GM12878 (cell line): ENCODE measurements at regions not wholly inside any gene's neighbourhood (a gene's known extent, or its start where the extent isn't known, plus 50 kb on each side); places are given as distances from the start of the nearest gene placed in this dataset.

Experiments
- BHLHE40 ChIP-seq, 2 experiments: fragments of 450-650 bp in 1 of 2; IDR thresholded peaks; 2 replicates each; pipeline ENCODE4 v1.6.1; 2011 to 2017; ENCODE audit warnings: low read depth in 2 of 2, borderline replicate concordance in 1 of 2, improper control_type of control experiment in 1 of 2, low read length in 1 of 2, mild to moderate bottlenecking in 1 of 2
- EP300 ChIP-seq, 2 experiments: fragments of 150-350 bp in 1 of 2; IDR thresholded peaks; 2 replicates each; pipeline ENCODE4 v1.6.1; 2011 to 2012; ENCODE audit warnings: low read depth in 2 of 2, low read length in 2 of 2, borderline replicate concordance in 1 of 2, improper control_type of control experiment in 1 of 2, inconsistent platforms in 1 of 2; ENCODE audit not compliant: control insufficient read depth in 1 of 2
- EZH2 ChIP-seq: IDR thresholded peaks from 2 replicates; pipeline ENCODE4 v1.6.1; 2012; ENCODE audit warnings: low read depth, mild to moderate bottlenecking, control low read depth, inconsistent platforms, low read length, borderline replicate concordance; ENCODE audit not compliant: control insufficient read depth
- RELA ChIP-seq: fragments of 450-650 bp; IDR thresholded peaks from 2 replicates; pipeline ENCODE4 v1.8.0; 2014; ENCODE audit warnings: borderline replicate concordance; ENCODE audit not compliant: partially characterized antibody
- TARDBP ChIP-seq: IDR thresholded peaks from 2 replicates; pipeline ENCODE4 v1.6.1; 2016; ENCODE audit warnings: borderline replicate concordance
- YY1 ChIP-seq: IDR thresholded peaks from 2 replicates; pipeline ENCODE4 v1.6.1; 2011; ENCODE audit warnings: low read depth, mild to moderate bottlenecking, low read length
- TF ChIP-seq, protein P1 (sequence below): fragments of 450-650 bp; IDR thresholded peaks from 2 replicates; pipeline ENCODE4 v1.6.1; 2017; ENCODE audit warnings: mild to moderate bottlenecking, moderate library complexity
- TF ChIP-seq, protein P2 (sequence below): IDR thresholded peaks from 2 replicates; pipeline ENCODE4 v1.6.1; 2011; ENCODE audit warnings: low read depth, low read length, improper control_type of control experiment, borderline replicate concordance
- TF ChIP-seq, protein P3 (sequence below): IDR thresholded peaks from 2 replicates; pipeline ENCODE4 v1.6.1; 2011; ENCODE audit warnings: low read depth, mild to moderate bottlenecking, low read length, moderate library complexity, borderline replicate concordance; ENCODE audit errors: extremely low read depth
- TF ChIP-seq, protein P4 (sequence below): fragments of 450-650 bp; IDR thresholded peaks from 2 replicates; pipeline ENCODE4 v1.6.1; 2014; ENCODE audit warnings: mild to moderate bottlenecking
- TF ChIP-seq, protein P5 (sequence below): IDR thresholded peaks from 2 replicates; pipeline ENCODE4 v1.6.1; 2011; ENCODE audit warnings: borderline replicate concordance, low read depth, mild to moderate bottlenecking, moderate library complexity, mixed read lengths, low read length; ENCODE audit not compliant: insufficient read depth; ENCODE audit errors: extremely low read length
- TF ChIP-seq, protein P6 (sequence below), 3 experiments: IDR thresholded peaks in 2 of 3; conservative IDR thresholded peaks in 1 of 3; 2 replicates each; pipeline ENCODE4 v1.5.1; 2011; ENCODE audit warnings: low read depth in 3 of 3, low read length in 3 of 3, mild to moderate bottlenecking in 3 of 3, control low read depth in 2 of 3, moderate library complexity in 2 of 3, inconsistent platforms in 1 of 3, mixed read lengths in 1 of 3; ENCODE audit not compliant: control insufficient read depth in 2 of 3, insufficient read depth in 1 of 3; ENCODE audit errors: extremely low read depth in 1 of 3
- TF ChIP-seq, protein P7 (sequence below): IDR thresholded peaks from 2 replicates; pipeline ENCODE4 v1.6.1; 2012; ENCODE audit warnings: low read length, inconsistent platforms

DNA sequence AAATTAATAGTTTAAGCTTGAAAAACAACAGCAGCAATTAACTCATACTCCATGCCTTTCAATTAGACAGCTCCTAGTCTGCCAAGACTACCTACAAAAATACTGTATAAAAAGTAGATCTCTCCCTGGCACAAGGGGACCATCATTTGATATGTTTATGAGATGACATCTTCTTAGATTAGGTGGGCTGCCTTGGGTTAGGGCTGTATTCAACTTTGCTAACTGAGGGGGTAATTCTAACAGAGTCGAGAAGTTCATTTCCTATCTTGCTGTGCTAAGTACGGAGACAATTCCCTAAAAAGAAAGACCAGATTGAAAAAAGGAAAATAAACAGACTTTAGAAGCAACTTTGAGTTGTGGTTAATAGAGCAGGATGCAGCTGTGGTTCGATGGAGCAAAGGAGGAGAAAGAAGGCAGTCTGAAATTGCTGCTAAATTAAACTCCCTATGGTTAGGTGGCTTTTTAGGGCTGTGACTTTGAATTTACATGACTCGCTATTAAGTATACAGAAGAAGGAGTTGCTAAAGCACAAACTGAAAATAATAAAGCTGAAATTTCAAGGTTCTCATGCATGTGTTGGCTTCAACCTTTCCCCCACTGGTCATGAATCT, 75.4 kb downstream of the CDC7 start:
- TF ChIP-seq, protein P1, sequence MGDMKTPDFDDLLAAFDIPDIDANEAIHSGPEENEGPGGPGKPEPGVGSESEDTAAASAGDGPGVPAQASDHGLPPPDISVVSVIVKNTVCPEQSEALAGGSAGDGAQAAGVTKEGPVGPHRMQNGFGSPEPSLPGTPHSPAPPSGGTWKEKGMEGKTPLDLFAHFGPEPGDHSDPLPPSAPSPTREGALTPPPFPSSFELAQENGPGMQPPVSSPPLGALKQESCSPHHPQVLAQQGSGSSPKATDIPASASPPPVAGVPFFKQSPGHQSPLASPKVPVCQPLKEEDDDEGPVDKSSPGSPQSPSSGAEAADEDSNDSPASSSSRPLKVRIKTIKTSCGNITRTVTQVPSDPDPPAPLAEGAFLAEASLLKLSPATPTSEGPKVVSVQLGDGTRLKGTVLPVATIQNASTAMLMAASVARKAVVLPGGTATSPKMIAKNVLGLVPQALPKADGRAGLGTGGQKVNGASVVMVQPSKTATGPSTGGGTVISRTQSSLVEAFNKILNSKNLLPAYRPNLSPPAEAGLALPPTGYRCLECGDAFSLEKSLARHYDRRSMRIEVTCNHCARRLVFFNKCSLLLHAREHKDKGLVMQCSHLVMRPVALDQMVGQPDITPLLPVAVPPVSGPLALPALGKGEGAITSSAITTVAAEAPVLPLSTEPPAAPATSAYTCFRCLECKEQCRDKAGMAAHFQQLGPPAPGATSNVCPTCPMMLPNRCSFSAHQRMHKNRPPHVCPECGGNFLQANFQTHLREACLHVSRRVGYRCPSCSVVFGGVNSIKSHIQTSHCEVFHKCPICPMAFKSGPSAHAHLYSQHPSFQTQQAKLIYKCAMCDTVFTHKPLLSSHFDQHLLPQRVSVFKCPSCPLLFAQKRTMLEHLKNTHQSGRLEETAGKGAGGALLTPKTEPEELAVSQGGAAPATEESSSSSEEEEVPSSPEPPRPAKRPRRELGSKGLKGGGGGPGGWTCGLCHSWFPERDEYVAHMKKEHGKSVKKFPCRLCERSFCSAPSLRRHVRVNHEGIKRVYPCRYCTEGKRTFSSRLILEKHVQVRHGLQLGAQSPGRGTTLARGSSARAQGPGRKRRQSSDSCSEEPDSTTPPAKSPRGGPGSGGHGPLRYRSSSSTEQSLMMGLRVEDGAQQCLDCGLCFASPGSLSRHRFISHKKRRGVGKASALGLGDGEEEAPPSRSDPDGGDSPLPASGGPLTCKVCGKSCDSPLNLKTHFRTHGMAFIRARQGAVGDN = no peak
- no peak for TF ChIP-seq TARDBP
- TF ChIP-seq, protein P2, sequence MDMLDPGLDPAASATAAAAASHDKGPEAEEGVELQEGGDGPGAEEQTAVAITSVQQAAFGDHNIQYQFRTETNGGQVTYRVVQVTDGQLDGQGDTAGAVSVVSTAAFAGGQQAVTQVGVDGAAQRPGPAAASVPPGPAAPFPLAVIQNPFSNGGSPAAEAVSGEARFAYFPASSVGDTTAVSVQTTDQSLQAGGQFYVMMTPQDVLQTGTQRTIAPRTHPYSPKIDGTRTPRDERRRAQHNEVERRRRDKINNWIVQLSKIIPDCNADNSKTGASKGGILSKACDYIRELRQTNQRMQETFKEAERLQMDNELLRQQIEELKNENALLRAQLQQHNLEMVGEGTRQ = no peak
- TF ChIP-seq, protein P3, sequence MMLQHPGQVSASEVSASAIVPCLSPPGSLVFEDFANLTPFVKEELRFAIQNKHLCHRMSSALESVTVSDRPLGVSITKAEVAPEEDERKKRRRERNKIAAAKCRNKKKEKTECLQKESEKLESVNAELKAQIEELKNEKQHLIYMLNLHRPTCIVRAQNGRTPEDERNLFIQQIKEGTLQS = no peak
- TF ChIP-seq EZH2 = no peak
- TF ChIP-seq BHLHE40 (IDR thresholded peaks at IDR 0.05; ENCODE audit: borderline replicate concordance in 1 of 2, low read depth in 2 of 2, low read length in 1 of 2) = no peak
- TF ChIP-seq YY1 = no peak
- TF ChIP-seq, protein P4, sequence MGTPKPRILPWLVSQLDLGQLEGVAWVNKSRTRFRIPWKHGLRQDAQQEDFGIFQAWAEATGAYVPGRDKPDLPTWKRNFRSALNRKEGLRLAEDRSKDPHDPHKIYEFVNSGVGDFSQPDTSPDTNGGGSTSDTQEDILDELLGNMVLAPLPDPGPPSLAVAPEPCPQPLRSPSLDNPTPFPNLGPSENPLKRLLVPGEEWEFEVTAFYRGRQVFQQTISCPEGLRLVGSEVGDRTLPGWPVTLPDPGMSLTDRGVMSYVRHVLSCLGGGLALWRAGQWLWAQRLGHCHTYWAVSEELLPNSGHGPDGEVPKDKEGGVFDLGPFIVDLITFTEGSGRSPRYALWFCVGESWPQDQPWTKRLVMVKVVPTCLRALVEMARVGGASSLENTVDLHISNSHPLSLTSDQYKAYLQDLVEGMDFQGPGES = no peak
- TF ChIP-seq, protein P5, sequence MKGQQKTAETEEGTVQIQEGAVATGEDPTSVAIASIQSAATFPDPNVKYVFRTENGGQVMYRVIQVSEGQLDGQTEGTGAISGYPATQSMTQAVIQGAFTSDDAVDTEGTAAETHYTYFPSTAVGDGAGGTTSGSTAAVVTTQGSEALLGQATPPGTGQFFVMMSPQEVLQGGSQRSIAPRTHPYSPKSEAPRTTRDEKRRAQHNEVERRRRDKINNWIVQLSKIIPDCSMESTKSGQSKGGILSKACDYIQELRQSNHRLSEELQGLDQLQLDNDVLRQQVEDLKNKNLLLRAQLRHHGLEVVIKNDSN = no peak
- TF ChIP-seq, protein P6, sequence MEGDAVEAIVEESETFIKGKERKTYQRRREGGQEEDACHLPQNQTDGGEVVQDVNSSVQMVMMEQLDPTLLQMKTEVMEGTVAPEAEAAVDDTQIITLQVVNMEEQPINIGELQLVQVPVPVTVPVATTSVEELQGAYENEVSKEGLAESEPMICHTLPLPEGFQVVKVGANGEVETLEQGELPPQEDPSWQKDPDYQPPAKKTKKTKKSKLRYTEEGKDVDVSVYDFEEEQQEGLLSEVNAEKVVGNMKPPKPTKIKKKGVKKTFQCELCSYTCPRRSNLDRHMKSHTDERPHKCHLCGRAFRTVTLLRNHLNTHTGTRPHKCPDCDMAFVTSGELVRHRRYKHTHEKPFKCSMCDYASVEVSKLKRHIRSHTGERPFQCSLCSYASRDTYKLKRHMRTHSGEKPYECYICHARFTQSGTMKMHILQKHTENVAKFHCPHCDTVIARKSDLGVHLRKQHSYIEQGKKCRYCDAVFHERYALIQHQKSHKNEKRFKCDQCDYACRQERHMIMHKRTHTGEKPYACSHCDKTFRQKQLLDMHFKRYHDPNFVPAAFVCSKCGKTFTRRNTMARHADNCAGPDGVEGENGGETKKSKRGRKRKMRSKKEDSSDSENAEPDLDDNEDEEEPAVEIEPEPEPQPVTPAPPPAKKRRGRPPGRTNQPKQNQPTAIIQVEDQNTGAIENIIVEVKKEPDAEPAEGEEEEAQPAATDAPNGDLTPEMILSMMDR (IDR thresholded peaks at IDR 0.05 in 2 of 3, conservative IDR thresholded peaks at IDR 0.05 in 1 of 3; ENCODE audit: control insufficient read depth in 2 of 3, extremely low read depth in 1 of 3, insufficient read depth in 1 of 3, low read depth in 3 of 3, low read length in 3 of 3) = no peak
- TF ChIP-seq EP300 (IDR thresholded peaks at IDR 0.05; ENCODE audit: borderline replicate concordance in 1 of 2, control insufficient read depth in 1 of 2, low read depth in 2 of 2, low read length in 2 of 2) = no peak
- no peak for TF ChIP-seq RELA
- TF ChIP-seq, protein P7, sequence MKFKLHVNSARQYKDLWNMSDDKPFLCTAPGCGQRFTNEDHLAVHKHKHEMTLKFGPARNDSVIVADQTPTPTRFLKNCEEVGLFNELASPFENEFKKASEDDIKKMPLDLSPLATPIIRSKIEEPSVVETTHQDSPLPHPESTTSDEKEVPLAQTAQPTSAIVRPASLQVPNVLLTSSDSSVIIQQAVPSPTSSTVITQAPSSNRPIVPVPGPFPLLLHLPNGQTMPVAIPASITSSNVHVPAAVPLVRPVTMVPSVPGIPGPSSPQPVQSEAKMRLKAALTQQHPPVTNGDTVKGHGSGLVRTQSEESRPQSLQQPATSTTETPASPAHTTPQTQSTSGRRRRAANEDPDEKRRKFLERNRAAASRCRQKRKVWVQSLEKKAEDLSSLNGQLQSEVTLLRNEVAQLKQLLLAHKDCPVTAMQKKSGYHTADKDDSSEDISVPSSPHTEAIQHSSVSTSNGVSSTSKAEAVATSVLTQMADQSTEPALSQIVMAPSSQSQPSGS = no peak
